Fibroblast of lung (primary cell): ENCODE measurements at regions not wholly inside any gene's neighbourhood (a gene's known extent, or its start where the extent isn't known, plus 50 kb on each side); places are given as distances from the start of the nearest gene placed in this dataset.

Source experiments
- DNase-seq, 2 donors: peaks; one replicate each; pipeline versions ENCODE4 v3.0.0 to v3.0.0-alpha.2; 2010; ENCODE audit warnings: low read depth in 2 of 2
- H2AFZ ChIP-seq: 2 replicates; pipeline ENCODE4 v1.5.1; 2012; ENCODE audit warnings: low read length, control low read depth, inconsistent platforms
- H3K27ac ChIP-seq: 2 replicates; pipeline ENCODE4 v1.5.1; 2011; ENCODE audit warnings: low read length, control low read depth; ENCODE audit not compliant: insufficient read depth
- H3K27me3 ChIP-seq: 2 replicates; pipeline ENCODE4 v1.5.1; 2011; ENCODE audit warnings: mild to moderate bottlenecking, low read length; ENCODE audit not compliant: control insufficient read depth, insufficient read depth
- H3K36me3 ChIP-seq: 2 replicates; pipeline ENCODE4 v1.5.1; 2011; ENCODE audit warnings: low read length; ENCODE audit not compliant: control insufficient read depth, insufficient read depth
- H3K4me1 ChIP-seq: 2 replicates; pipeline ENCODE4 v1.5.1; 2011; ENCODE audit warnings: low read length; ENCODE audit not compliant: control insufficient read depth, insufficient read depth; ENCODE audit errors: extremely low read depth
- H3K4me2 ChIP-seq: 2 replicates; pipeline ENCODE4 v1.5.1; 2011; ENCODE audit warnings: low read length, control low read depth; ENCODE audit not compliant: insufficient read depth; ENCODE audit errors: extremely low read depth
- H3K4me3 ChIP-seq, 4 experiments: fragments of 200-600 bp in 1 of 4; sonication (generic) in 1 of 4; replicated peaks in 1 of 4; 2 replicates each; pipeline ENCODE4 v1.5.1; 2011 to 2016; ENCODE audit warnings: low read length in 4 of 4, low read depth in 3 of 4, mild to moderate bottlenecking in 3 of 4, control low read depth in 2 of 4, inconsistent platforms in 1 of 4, mixed read lengths in 1 of 4; ENCODE audit not compliant: insufficient read depth in 1 of 4; ENCODE audit errors: control extremely low read depth in 1 of 4
- H3K79me2 ChIP-seq: 2 replicates; pipeline ENCODE4 v1.5.1; 2012; ENCODE audit warnings: mild to moderate bottlenecking, low read length, inconsistent platforms; ENCODE audit not compliant: control insufficient read depth, insufficient read depth
- H3K9ac ChIP-seq: 2 replicates; pipeline ENCODE4 v1.5.1; 2011; ENCODE audit warnings: mild to moderate bottlenecking, low read length, control low read depth; ENCODE audit not compliant: insufficient read depth
- H3K9me3 ChIP-seq: 2 replicates; pipeline ENCODE4 v1.5.1; 2012; ENCODE audit warnings: low read depth, low read length; ENCODE audit not compliant: control insufficient read depth, insufficient read depth
- H4K20me1 ChIP-seq: 2 replicates; pipeline ENCODE4 v1.5.1; 2011; ENCODE audit warnings: low read length; ENCODE audit not compliant: control insufficient read depth, insufficient read depth; ENCODE audit errors: extremely low read depth
- EZH2 ChIP-seq: IDR thresholded peaks from 2 replicates; pipeline ENCODE4 v1.5.1; 2012; ENCODE audit warnings: low read length, control low read depth, mild to moderate bottlenecking; ENCODE audit errors: missing control alignments
- TF ChIP-seq, protein P1 (sequence below), 2 donors: IDR thresholded peaks in 1 of 2; conservative IDR thresholded peaks in 1 of 2; 1 replicate in 1 of 2; 2 replicates in 1 of 2; pipeline ENCODE4 v1.5.1; 2011 to 2012; ENCODE audit warnings: low read length in 2 of 2, control low read depth in 1 of 2, inconsistent platforms in 1 of 2, low read depth in 1 of 2, mild to moderate bottlenecking in 1 of 2

GRCh38 chr11:97764193-97764592 is 1256.6 kb upstream of the CNTN5 start:
- no peaks in the 10 kb centered on the region for H3K27me3 ChIP-seq
- H3K27ac ChIP-seq: no peak overlapping the region
- no peak overlapping the region for H3K9ac ChIP-seq
- no peaks in the 10 kb centered on the region for H4K20me1 ChIP-seq
- H3K4me3 ChIP-seq: no peak overlapping the region
- H2AFZ ChIP-seq: no peak overlapping the region
- TF ChIP-seq, protein P1, sequence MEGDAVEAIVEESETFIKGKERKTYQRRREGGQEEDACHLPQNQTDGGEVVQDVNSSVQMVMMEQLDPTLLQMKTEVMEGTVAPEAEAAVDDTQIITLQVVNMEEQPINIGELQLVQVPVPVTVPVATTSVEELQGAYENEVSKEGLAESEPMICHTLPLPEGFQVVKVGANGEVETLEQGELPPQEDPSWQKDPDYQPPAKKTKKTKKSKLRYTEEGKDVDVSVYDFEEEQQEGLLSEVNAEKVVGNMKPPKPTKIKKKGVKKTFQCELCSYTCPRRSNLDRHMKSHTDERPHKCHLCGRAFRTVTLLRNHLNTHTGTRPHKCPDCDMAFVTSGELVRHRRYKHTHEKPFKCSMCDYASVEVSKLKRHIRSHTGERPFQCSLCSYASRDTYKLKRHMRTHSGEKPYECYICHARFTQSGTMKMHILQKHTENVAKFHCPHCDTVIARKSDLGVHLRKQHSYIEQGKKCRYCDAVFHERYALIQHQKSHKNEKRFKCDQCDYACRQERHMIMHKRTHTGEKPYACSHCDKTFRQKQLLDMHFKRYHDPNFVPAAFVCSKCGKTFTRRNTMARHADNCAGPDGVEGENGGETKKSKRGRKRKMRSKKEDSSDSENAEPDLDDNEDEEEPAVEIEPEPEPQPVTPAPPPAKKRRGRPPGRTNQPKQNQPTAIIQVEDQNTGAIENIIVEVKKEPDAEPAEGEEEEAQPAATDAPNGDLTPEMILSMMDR (conservative IDR thresholded peaks at IDR 0.05 in 1 of 2, IDR thresholded peaks at IDR 0.05 in 1 of 2; ENCODE audit: low read depth in 1 of 2, low read length in 2 of 2): no peak
- TF ChIP-seq EZH2: no peak
- DNase-seq: no peak
- H3K4me2 ChIP-seq: no peak overlapping the region
- no peaks in the 10 kb centered on the region for H3K36me3 ChIP-seq
- no peaks in the 10 kb centered on the region for H3K4me1 ChIP-seq
- H3K9me3 ChIP-seq: no peaks in the 10 kb centered on the region
- no peaks in the 10 kb centered on the region for H3K79me2 ChIP-seq

GRCh38 chr11:97764605-97765004 is 1256.1 kb upstream of the CNTN5 start:
- H3K36me3 ChIP-seq: no peaks in the 10 kb centered on the region
- no peaks in the 10 kb centered on the region for H3K4me1 ChIP-seq
- H3K27me3 ChIP-seq: no peaks in the 10 kb centered on the region
- no peak overlapping the region for H3K4me2 ChIP-seq
- no peak overlapping the region for H2AFZ ChIP-seq
- TF ChIP-seq EZH2: no peak
- TF ChIP-seq, protein P1 (conservative IDR thresholded peaks at IDR 0.05 in 1 of 2, IDR thresholded peaks at IDR 0.05 in 1 of 2; ENCODE audit: low read depth in 1 of 2, low read length in 2 of 2): no peak
- no peaks in the 10 kb centered on the region for H3K79me2 ChIP-seq
- H3K4me3 ChIP-seq: no peak overlapping the region
- no peaks in the 10 kb centered on the region for H3K9me3 ChIP-seq
- no peak overlapping the region for H3K27ac ChIP-seq
- H3K9ac ChIP-seq: no peak overlapping the region
- no peaks in the 10 kb centered on the region for H4K20me1 ChIP-seq
- DNase-seq: no peak

DNA sequence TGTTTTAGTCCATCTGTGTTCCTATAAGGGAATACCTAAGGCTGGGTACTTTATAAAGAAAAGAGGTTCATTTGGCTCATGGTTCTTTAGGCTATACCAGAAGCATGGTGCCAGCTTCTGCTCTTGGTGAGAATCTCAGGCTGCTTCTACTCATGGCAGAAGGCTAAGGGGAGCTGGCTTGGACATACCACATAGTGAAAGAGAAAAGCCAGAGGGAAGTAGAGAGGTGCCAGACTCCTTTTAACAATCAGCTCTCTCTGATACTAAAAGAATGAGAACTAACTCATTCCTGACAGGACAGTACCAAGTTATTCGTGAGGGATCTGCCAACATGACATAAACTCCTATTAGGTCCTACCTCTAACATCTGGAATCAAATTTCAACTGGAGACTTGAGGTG is 1250.2 kb upstream of the CNTN5 start:
- H3K4me2 ChIP-seq: no peak overlapping the region
- no peaks in the 10 kb centered on the region for H3K27me3 ChIP-seq
- no peaks in the 10 kb centered on the region for H3K36me3 ChIP-seq
- DNase-seq: no peak
- H3K27ac ChIP-seq: no peak overlapping the region
- H4K20me1 ChIP-seq: no peaks in the 10 kb centered on the region
- TF ChIP-seq, protein P1 (conservative IDR thresholded peaks at IDR 0.05 in 1 of 2, IDR thresholded peaks at IDR 0.05 in 1 of 2; ENCODE audit: low read depth in 1 of 2, low read length in 2 of 2): no peak
- no peak for TF ChIP-seq EZH2
- H3K4me1 ChIP-seq: no peaks in the 10 kb centered on the region
- no peaks in the 10 kb centered on the region for H3K9me3 ChIP-seq
- no peak overlapping the region for H3K9ac ChIP-seq
- H2AFZ ChIP-seq: no peak overlapping the region
- no peaks in the 10 kb centered on the region for H3K79me2 ChIP-seq
- no peak overlapping the region for H3K4me3 ChIP-seq
